Sigmoid colon (tissue), 4 donors: ENCODE measurements at regions not wholly inside any gene's neighbourhood (a gene's known extent, or its start where the extent isn't known, plus 50 kb on each side); places are given as distances from the start of the nearest gene placed in this dataset.

Experiments
- CTCF ChIP-seq, 4 experiments: fragments of 450-650 bp in 3 of 4; fragments of 200-600 bp in 1 of 4; IDR thresholded peaks; one replicate each; pipeline ENCODE4 v1.5.1; 2016 to 2019; ENCODE audit warnings: antibody characterized with exemption in 4 of 4, mild to moderate bottlenecking in 3 of 4, moderate library complexity in 2 of 4
- EP300 ChIP-seq, 4 donors: sonication (generic); formaldehyde crosslinking; IDR thresholded peaks; one replicate each; pipeline ENCODE4 v1.6.1; 2017; ENCODE audit warnings: antibody characterized with exemption in 4 of 4

DNA sequence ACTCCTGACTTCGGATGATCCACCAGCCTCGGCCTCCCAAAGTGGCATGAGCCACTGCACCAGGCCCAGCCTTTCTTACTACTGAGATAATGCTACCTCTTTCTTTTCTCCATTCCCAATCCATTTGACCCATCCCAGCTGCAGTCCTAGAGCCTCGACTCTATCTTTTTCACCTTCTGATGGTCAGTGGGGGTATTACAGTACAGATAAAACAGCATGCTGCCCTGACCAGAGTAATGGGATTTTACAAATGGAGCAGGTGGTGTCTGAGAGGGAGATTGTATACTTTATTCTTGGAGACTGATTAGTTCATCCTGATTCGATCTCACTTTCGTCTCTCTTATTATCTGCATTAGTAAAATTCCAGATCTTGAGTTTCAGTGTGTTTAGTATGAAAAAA, 238.6 kb upstream of the TNP1 start:
- TF ChIP-seq CTCF (IDR thresholded peaks at IDR 0.05) (no peak), EP300 (IDR thresholded peaks at IDR 0.05) (no peak)
